ENCODE measurements at regions not wholly inside any gene's neighbourhood (a gene's known extent, or its start where the extent isn't known, plus 50 kb on each side); places are given as distances from the start of the nearest gene placed in this dataset.

DNA sequence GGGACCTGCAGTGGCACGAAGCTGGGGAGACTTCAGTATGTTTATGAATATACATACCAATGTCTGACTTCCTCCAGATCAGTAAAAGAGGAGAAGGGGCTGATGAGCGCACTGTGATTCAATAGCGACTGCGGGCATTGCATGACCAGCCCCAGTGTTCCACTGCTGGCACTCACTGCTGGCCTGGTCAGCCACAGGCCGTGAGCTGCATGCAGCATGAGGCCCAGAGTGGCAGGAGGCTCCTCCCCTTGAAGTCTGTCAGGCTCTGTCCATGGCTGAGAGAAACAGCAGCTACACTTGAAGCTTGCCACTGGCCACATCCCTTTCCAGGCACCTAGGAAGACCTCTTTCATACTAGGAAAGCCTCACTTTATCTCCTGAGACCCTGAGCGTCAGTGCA, 265.9 kb upstream of the CDYL start:
- TF ChIP-seq, protein P1, sequence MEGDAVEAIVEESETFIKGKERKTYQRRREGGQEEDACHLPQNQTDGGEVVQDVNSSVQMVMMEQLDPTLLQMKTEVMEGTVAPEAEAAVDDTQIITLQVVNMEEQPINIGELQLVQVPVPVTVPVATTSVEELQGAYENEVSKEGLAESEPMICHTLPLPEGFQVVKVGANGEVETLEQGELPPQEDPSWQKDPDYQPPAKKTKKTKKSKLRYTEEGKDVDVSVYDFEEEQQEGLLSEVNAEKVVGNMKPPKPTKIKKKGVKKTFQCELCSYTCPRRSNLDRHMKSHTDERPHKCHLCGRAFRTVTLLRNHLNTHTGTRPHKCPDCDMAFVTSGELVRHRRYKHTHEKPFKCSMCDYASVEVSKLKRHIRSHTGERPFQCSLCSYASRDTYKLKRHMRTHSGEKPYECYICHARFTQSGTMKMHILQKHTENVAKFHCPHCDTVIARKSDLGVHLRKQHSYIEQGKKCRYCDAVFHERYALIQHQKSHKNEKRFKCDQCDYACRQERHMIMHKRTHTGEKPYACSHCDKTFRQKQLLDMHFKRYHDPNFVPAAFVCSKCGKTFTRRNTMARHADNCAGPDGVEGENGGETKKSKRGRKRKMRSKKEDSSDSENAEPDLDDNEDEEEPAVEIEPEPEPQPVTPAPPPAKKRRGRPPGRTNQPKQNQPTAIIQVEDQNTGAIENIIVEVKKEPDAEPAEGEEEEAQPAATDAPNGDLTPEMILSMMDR (IDR thresholded peaks at IDR 0.05) = no peak
- no peak for TF ChIP-seq POLR2AphosphoS5 (IDR thresholded peaks at IDR 0.05)

Data from gastroesophageal sphincter (tissue), 3 donors.